ENCODE measurements at regions not wholly inside any gene's neighbourhood (a gene's known extent, or its start where the extent isn't known, plus 50 kb on each side); places are given as distances from the start of the nearest gene placed in this dataset.

DNA sequence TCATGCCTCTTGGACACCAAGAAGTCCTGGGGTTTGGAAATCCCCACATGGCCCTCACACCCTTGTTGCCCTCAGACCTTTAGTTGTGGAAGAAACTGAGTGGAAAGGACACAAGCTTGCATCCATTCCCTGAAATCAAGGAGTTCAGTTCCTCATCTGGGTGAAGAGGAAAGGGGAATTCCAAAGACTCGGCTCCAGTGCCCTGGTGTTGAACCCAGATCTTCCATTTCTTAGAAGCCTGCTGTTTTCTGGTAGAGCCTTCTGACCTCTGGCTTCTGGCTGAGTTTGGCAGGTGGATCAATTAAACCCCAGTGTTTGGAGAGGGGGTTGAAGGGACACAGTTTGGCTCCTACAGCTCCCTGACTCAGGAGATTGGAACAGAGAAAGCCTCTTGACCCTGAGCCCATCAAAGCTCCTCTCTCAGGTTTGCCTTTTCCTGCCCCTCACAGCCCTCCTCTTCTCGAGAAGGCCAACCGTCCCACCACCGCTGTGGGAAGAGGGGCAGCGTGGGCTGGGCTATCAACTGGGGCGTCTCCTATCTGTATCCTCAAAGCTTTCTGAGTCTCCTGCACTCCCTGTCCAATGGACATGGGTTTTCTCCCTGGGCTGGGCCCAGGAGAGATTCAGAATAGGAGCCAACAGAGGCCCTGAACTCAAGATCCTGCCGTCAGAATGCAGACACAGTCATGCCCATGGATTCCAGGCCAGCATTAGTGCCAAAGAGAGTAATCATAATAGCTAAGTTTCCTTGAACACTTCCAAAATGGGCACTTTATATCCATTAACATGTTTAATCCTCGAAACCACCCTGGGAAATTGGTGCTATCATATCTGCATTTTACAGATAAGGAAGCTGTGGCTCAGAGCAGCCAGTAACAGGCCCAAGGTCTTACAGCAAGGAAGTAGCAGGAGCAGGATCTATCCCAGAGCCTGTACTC is 146.2 kb downstream of the VEGFA start:
- TF ChIP-seq CTCF (IDR thresholded peaks at IDR 0.05 in 2 of 3, conservative IDR thresholded peaks at IDR 0.05 in 1 of 3; ENCODE audit: insufficient read depth in 2 of 3, low read depth in 1 of 3, low read length in 3 of 3) (no peak), SMAD1 (IDR thresholded peaks at IDR 0.05; ENCODE audit: low read depth, low read length, partially characterized antibody) (no peak), KDM5B (IDR thresholded peaks at IDR 0.05; ENCODE audit: insufficient replicate concordance, low read depth, low read length) (no peak), ELK3 (CRISPR knock-in tag; IDR thresholded peaks at IDR 0.05) (0 out of 2 replicates have a peak, but pooled peaks have one; percentile 7), POLR3A (IDR thresholded peaks at IDR 0.05; ENCODE audit: borderline replicate concordance, extremely low read depth, insufficient read depth, insufficient read length) (no peak), RCOR1 (IDR thresholded peaks at IDR 0.05; ENCODE audit: borderline replicate concordance in 1 of 2, low read depth in 2 of 2, low read length in 2 of 2) (0 out of 4 replicates have a peak, but pooled peaks of 1 of the 2 experiments have one; percentile 6), MAFF (IDR thresholded peaks at IDR 0.05; ENCODE audit: low read length) (no peak), ATF2 (CRISPR knock-in tag; IDR thresholded peaks at IDR 0.05) (no peak), ZNF785 (CRISPR knock-in tag; IDR thresholded peaks at IDR 0.05) (no peak)
- TF ChIP-seq, protein P1, sequence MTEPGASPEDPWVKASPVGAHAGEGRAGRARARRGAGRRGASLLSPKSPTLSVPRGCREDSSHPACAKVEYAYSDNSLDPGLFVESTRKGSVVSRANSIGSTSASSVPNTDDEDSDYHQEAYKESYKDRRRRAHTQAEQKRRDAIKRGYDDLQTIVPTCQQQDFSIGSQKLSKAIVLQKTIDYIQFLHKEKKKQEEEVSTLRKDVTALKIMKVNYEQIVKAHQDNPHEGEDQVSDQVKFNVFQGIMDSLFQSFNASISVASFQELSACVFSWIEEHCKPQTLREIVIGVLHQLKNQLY (CRISPR knock-in tag; conservative IDR thresholded peaks at IDR 0.05), result no peak

Data from K562 (cell line).